Gastrocnemius medialis (tissue), 4 donors: ENCODE measurements at regions not wholly inside any gene's neighbourhood (a gene's known extent, or its start where the extent isn't known, plus 50 kb on each side); places are given as distances from the start of the nearest gene placed in this dataset.

Experiments used
- ATAC-seq, 2 donors: fragments of 150-250 bp; one replicate each; pipeline ENCODE4 v1.9.1; 2016
- DNase-seq, 2 donors: peaks; one replicate each; pipeline ENCODE4 v3.0.0-alpha.2; 2019
- H3K27ac ChIP-seq, 4 donors: fragments of 200-600 bp; sonication (generic); 1 replicate in 1 of 4; 2 replicates in 3 of 4; pipeline ENCODE4 v1.5.1; 2016 to 2018; ENCODE audit warnings: mild to moderate bottlenecking in 2 of 4, moderate library complexity in 1 of 4
- H3K27me3 ChIP-seq, 3 donors: fragments of 200-600 bp; sonication (generic) in 2 of 3; 1 replicate in 1 of 3; 2 replicates in 2 of 3; pipeline versions ENCODE4 v1.5.1 to v1.6.0; 2016 to 2019; ENCODE audit warnings: mild to moderate bottlenecking in 1 of 3, moderate library complexity in 1 of 3
- H3K36me3 ChIP-seq, 2 donors: fragments of 200-600 bp; sonication (generic) in 1 of 2; one replicate each; pipeline ENCODE4 v1.5.1; 2017 to 2018
- H3K4me1 ChIP-seq, 2 donors: fragments of 200-600 bp; sonication (generic) in 1 of 2; one replicate each; pipeline ENCODE4 v1.5.1; 2016 to 2017; ENCODE audit warnings: mild to moderate bottlenecking in 2 of 2
- H3K4me3 ChIP-seq, 4 donors: fragments of 200-600 bp; sonication (generic) in 3 of 4; 1 replicate in 1 of 4; 2 replicates in 3 of 4; pipeline ENCODE4 v1.5.1; 2016 to 2019; ENCODE audit warnings: mild to moderate bottlenecking in 2 of 4
- H3K9me3 ChIP-seq, 3 donors: fragments of 200-600 bp; sonication (generic) in 2 of 3; 1 replicate in 1 of 3; 2 replicates in 2 of 3; pipeline ENCODE4 v1.5.1; 2016 to 2019
- POLR2A ChIP-seq, 2 donors: fragments of 450-650 bp; IDR thresholded peaks; one replicate each; pipeline ENCODE4 v1.6.1; 2017; ENCODE audit warnings: antibody characterized with exemption in 2 of 2, mild to moderate bottlenecking in 2 of 2, moderate library complexity in 2 of 2
- in situ Hi-C, 4 donors: fragments of 200-750 bp; cut with MboI; loops; one replicate each; pipeline versions ENCODE4 v1.15.0 to v1.8.0; 2017; ENCODE audit warnings: low sequenced_read_pairs in 4 of 4
- intact Hi-C: fragments of 100-400 bp; cut with DNase I; formaldehyde crosslinking; loops from one replicate; pipeline ENCODE4 v1.15.1; 2023; ENCODE audit warnings: low total_unique reads
- TF ChIP-seq, protein P1 (sequence below), 5 experiments: fragments of 450-650 bp in 3 of 5; fragments of 200-600 bp in 2 of 5; sonication (generic) in 2 of 5; IDR thresholded peaks in 4 of 5; conservative IDR thresholded peaks in 1 of 5; 1 replicate in 4 of 5; 2 replicates in 1 of 5; pipeline ENCODE4 v1.5.1; 2016 to 2019; ENCODE audit warnings: antibody characterized with exemption in 5 of 5, mild to moderate bottlenecking in 3 of 5, moderate library complexity in 3 of 5

DNA sequence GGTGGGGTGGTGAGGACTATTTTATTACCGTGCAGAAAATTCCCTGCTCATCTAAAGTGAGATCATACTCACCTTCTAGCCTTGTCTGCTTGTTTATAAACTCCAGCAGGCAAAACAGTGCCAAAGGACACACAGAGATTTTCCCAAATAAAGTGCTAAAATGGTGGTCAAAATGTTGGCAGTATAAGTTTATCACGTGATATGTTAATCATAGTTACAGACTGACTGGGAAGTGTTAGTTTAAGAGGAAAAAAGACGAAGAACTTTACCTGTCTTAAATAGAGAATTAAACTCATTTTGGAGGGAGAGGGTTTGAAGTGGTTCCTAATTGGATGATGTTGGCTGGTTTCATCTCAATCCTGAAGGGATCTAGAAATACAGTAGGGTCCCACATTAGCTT, 691.7 kb upstream of the FANCL start:
- Histone ChIP-seq H3K27ac (no peak overlapping the region), H3K4me1 (no peaks in the 10 kb centered on the region), H3K4me3 (no peak overlapping the region), H3K36me3 (no peaks in the 10 kb centered on the region), H3K27me3 (peaks cover 0 to 2% (median 0%) of the 10 kb centered on the region in 3 donors), H3K9me3 (no peaks in the 10 kb centered on the region)
- intact Hi-C loops (no loop called here), in situ Hi-C loops (no loop called here)
- DNase-seq (no peak), ATAC-seq (no peak)
- TF ChIP-seq, protein P1, sequence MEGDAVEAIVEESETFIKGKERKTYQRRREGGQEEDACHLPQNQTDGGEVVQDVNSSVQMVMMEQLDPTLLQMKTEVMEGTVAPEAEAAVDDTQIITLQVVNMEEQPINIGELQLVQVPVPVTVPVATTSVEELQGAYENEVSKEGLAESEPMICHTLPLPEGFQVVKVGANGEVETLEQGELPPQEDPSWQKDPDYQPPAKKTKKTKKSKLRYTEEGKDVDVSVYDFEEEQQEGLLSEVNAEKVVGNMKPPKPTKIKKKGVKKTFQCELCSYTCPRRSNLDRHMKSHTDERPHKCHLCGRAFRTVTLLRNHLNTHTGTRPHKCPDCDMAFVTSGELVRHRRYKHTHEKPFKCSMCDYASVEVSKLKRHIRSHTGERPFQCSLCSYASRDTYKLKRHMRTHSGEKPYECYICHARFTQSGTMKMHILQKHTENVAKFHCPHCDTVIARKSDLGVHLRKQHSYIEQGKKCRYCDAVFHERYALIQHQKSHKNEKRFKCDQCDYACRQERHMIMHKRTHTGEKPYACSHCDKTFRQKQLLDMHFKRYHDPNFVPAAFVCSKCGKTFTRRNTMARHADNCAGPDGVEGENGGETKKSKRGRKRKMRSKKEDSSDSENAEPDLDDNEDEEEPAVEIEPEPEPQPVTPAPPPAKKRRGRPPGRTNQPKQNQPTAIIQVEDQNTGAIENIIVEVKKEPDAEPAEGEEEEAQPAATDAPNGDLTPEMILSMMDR (IDR thresholded peaks at IDR 0.05 in 4 of 5, conservative IDR thresholded peaks at IDR 0.05 in 1 of 5) = no peak
- no peak for TF ChIP-seq POLR2A (IDR thresholded peaks at IDR 0.05)

GRCh38 chr2:58930537-58930936, 689.4 kb upstream of the FANCL start:
- DNase-seq = no peak
- Histone ChIP-seq H3K9me3 (no peaks in the 10 kb centered on the region), H3K4me1 (no peaks in the 10 kb centered on the region), H3K4me3 (no peak overlapping the region), H3K27ac (no peak overlapping the region), H3K36me3 (no peaks in the 10 kb centered on the region), H3K27me3 (peaks cover 0 to 2% (median 0%) of the 10 kb centered on the region in 3 donors)
- in situ Hi-C loops = no loop called here
- no peak for TF ChIP-seq POLR2A (IDR thresholded peaks at IDR 0.05)
- TF ChIP-seq, protein P1 (IDR thresholded peaks at IDR 0.05 in 4 of 5, conservative IDR thresholded peaks at IDR 0.05 in 1 of 5) = no peak
- no peak for ATAC-seq
- intact Hi-C loops = no loop called here

- in situ Hi-C loops = no loop called here
- TF ChIP-seq, protein P1 (IDR thresholded peaks at IDR 0.05 in 4 of 5, conservative IDR thresholded peaks at IDR 0.05 in 1 of 5) = no peak
- TF ChIP-seq POLR2A (IDR thresholded peaks at IDR 0.05) = no peak
- DNase-seq (no peak), ATAC-seq (no peak)
- no peaks in the 10 kb centered on the region for H3K36me3 ChIP-seq
- H3K27ac ChIP-seq = no peak overlapping the region
- H3K27me3 ChIP-seq = peaks cover 0 to 2% (median 0%) of the 10 kb centered on the region in 3 donors
- no peaks in the 10 kb centered on the region for H3K9me3 ChIP-seq
- no peak overlapping the region for H3K4me3 ChIP-seq
- no peaks in the 10 kb centered on the region for H3K4me1 ChIP-seq
- intact Hi-C loops = no loop called here
Observed at GRCh38 chr2:58928973-58929372, 687.8 kb upstream of the FANCL start.

GRCh38 chr2:58928391-58928790, 687.3 kb upstream of the FANCL start:
- ATAC-seq (no peak), DNase-seq (no peak)
- H3K9me3 ChIP-seq = no peaks in the 10 kb centered on the region
- peaks cover 0 to 2% (median 0%) of the 10 kb centered on the region in 3 donors for H3K27me3 ChIP-seq
- H3K4me1 ChIP-seq = no peaks in the 10 kb centered on the region
- TF ChIP-seq, protein P1 (IDR thresholded peaks at IDR 0.05 in 4 of 5, conservative IDR thresholded peaks at IDR 0.05 in 1 of 5) = no peak
- no peak for TF ChIP-seq POLR2A (IDR thresholded peaks at IDR 0.05)
- no peak overlapping the region for H3K4me3 ChIP-seq
- intact Hi-C loops (no loop called here), in situ Hi-C loops (no loop called here)
- H3K36me3 ChIP-seq = no peaks in the 10 kb centered on the region
- H3K27ac ChIP-seq = no peak overlapping the region

DNA sequence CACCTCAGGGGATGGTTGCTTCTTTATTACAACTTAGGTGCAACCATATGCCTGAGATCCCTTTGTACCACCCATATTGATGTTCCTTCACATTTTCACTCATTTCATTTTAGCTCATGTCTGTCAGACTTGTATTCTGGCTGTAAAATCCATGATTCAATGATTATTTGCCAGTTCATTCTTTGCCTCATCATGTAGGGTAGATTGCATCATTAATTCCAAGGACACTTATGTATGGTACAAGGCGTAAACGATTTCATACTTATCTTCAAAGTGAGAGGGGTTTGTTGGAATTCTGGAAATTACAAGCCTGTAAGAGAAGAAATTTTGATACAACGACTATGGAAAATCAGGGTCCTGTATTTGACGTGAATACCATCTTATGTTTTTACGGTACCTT, 685.0 kb upstream of the FANCL start:
- TF ChIP-seq POLR2A (IDR thresholded peaks at IDR 0.05) = no peak
- TF ChIP-seq, protein P1 (IDR thresholded peaks at IDR 0.05 in 4 of 5, conservative IDR thresholded peaks at IDR 0.05 in 1 of 5) = no peak
- DNase-seq (no peak), ATAC-seq (no peak)
- in situ Hi-C loops = no loop called here
- intact Hi-C loops = no loop called here
- H3K27me3 ChIP-seq = peaks cover 0 to 2% (median 0%) of the 10 kb centered on the region in 3 donors
- H3K4me3 ChIP-seq = no peak overlapping the region
- no peaks in the 10 kb centered on the region for H3K36me3 ChIP-seq
- H3K4me1 ChIP-seq = no peaks in the 10 kb centered on the region
- no peaks in the 10 kb centered on the region for H3K9me3 ChIP-seq
- no peak overlapping the region for H3K27ac ChIP-seq
